ENCODE measurements at regions not wholly inside any gene's neighbourhood (a gene's known extent, or its start where the extent isn't known, plus 50 kb on each side); places are given as distances from the start of the nearest gene placed in this dataset.

- TF ChIP-seq CTCF (IDR thresholded peaks at IDR 0.05): no peak
Observed at GRCh38 chr7:28270536-28270935, 89.9 kb upstream of the JAZF1 start.

DNA sequence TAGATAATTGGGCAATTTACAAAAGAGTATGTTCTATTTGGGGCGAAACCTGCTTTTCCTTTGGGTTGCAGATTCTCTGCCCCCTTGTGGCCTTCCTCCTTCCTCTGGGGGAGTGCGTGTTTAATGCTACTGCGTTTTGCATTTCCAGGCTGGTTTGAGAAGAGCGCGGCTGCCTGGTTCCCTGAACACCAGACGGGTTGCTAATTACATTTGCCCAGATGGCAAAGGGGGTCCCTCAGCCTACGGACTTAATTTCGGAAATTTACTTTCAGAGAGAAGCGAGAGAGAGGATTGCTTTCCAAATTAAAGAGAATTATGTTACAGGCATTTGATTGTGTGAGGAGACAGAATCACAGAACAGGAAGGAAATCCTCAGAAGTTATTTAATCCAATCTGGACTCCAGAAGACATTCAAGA, 91.9 kb upstream of the JAZF1 start:
- TF ChIP-seq CTCF (IDR thresholded peaks at IDR 0.05): peak; percentile 45; the same call in 1 of the 2 replicates

- TF ChIP-seq CTCF (IDR thresholded peaks at IDR 0.05): no peak
Observed at GRCh38 chr7:28276298-28276697, 95.7 kb upstream of the JAZF1 start.

- no peak for TF ChIP-seq CTCF (IDR thresholded peaks at IDR 0.05)
Observed at GRCh38 chr7:28277364-28277763, 96.8 kb upstream of the JAZF1 start.

- TF ChIP-seq CTCF (IDR thresholded peaks at IDR 0.05): no peak
Observed at GRCh38 chr7:28277958-28278357, 97.4 kb upstream of the JAZF1 start.

DNA sequence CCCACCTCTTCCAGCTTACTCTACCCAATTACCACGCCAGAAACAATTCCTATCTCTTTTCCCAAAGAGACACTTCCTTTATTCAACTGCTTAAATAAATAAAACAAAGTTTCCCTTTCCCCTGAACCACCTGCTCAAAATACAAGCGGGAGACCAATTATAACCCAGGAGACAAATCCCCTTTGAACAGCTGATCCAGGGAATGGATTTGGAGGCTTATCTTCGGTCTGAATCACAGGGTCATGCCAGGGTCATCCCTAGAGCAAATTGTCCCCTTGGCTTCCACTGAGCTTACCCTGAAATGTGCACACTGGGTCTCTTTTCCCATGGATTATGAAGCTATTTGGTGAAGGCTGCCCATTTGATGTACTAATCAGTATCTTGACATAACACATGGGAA, 99.9 kb upstream of the JAZF1 start:
- no peak for TF ChIP-seq CTCF (IDR thresholded peaks at IDR 0.05)

DNA sequence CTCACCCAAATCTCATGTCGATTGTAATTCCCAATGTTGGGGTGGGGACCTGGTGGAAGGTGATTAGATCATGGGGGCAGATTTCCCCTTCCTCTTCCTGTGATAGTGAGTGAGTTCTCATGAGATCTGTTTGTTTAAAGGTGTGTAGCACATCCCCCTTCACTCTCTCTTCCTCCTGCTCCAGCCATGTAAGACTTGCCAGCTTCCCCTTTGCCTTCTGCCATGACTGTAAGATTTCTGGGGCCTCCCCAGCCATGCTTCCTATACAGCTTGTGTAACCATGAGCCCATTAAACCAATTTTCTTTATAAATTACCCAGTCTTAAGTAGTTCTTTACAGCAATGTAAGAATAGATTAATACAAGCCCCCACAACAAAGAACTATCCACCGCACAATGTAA, 109.9 kb upstream of the JAZF1 start:
- no peak for TF ChIP-seq CTCF (IDR thresholded peaks at IDR 0.05)

- TF ChIP-seq CTCF (IDR thresholded peaks at IDR 0.05): no peak
Observed at GRCh38 chr7:28291559-28291958, 111.0 kb upstream of the JAZF1 start.
